ENCODE measurements at regions not wholly inside any gene's neighbourhood (a gene's known extent, or its start where the extent isn't known, plus 50 kb on each side); places are given as distances from the start of the nearest gene placed in this dataset.

- TF ChIP-seq, protein P1, sequence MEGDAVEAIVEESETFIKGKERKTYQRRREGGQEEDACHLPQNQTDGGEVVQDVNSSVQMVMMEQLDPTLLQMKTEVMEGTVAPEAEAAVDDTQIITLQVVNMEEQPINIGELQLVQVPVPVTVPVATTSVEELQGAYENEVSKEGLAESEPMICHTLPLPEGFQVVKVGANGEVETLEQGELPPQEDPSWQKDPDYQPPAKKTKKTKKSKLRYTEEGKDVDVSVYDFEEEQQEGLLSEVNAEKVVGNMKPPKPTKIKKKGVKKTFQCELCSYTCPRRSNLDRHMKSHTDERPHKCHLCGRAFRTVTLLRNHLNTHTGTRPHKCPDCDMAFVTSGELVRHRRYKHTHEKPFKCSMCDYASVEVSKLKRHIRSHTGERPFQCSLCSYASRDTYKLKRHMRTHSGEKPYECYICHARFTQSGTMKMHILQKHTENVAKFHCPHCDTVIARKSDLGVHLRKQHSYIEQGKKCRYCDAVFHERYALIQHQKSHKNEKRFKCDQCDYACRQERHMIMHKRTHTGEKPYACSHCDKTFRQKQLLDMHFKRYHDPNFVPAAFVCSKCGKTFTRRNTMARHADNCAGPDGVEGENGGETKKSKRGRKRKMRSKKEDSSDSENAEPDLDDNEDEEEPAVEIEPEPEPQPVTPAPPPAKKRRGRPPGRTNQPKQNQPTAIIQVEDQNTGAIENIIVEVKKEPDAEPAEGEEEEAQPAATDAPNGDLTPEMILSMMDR (IDR thresholded peaks at IDR 0.05; ENCODE audit: low read length): no peak
- TF ChIP-seq EZH2 (IDR thresholded peaks at IDR 0.05; ENCODE audit: borderline replicate concordance, low read length): no peak
These were observed 170.2 kb upstream of the HABP2 start for GRCh38 chr10:113382691-113383090.

All from OCI-LY1 (cell line).